ENCODE measurements at regions not wholly inside any gene's neighbourhood (a gene's known extent, or its start where the extent isn't known, plus 50 kb on each side); places are given as distances from the start of the nearest gene placed in this dataset.
"Not testable (repeated sequence)": the region's sequence is repeated elsewhere in the genome, so short reads cannot be mapped to it uniquely, and the experiment has no call there.

DNA sequence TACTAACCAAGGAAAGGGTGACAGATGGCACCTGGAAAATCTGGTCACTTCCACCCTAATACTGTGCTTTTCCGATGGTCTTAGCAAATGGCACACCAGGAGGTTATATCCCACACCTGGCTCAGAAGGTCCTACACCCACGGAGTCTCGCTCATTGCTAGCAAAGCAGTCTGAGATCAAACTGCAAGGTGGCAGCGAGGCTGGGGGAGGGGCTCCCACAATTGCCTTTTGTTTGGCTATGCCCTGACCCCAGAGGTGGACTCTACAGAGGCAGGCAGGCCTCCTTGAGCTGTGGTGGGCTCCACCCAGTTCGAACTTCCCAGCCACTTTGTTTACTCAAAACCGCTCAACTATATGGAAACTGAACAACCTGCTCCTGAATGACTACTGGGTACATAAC lies 50.3 kb upstream of the UGT2B15 start:
- not testable (repeated sequence) for H3K4me3 ChIP-seq (ENCODE audit: low read length)

DNA sequence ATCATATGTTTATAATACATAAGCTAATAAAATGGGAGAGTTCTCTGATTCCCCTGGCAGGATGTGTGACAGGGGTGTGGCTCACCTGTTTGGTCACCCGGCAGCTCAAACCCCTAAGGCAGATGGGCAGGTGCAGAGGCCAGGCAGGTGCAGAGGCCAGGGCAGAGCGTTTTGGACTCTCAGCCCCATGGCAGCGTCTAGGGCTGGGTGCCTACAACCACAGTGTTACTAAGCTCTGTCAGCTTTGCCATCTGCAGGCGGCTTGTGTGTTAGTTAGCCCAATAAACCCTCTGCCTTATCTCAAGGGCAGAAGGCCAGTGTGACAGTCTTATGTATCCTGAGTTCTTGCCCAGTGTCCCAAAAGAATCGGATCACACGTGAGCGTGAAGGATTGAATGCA lies 54.0 kb upstream of the UGT2B15 start:
- H3K4me3 ChIP-seq (ENCODE audit: low read length) = no peak overlapping the region
- TF ChIP-seq ZNF274 (IDR thresholded peaks at IDR 0.05; ENCODE audit: low read depth, low read length) = no peak

DNA sequence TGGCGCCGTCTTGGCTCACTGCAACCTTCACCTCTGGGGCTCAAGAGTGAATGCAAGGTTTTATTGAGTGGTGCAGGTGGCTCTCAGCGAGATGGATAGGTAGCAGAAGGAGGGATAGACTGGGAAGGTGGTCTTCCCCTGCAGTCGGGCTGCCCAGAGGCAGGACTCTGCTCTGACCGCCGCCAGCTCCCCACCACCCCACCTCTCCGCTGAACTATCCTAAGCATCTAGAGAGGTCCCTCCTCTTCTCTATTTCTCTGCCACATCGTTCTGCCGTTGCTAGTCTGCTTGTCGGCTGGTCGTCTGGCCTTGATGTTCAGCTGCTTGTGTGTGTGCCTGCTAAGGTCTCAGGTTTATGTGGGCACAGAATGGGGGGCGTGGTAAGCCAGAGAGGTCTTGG lies 54.5 kb upstream of the UGT2B15 start:
- TF ChIP-seq ZNF274 (IDR thresholded peaks at IDR 0.05; ENCODE audit: low read depth, low read length) = no peak

GRCh38 chr4:68732653-68733466 lies 62.4 kb upstream of the UGT2B15 start:
- no peak for TF ChIP-seq ZNF274 (IDR thresholded peaks at IDR 0.05; ENCODE audit: low read depth, low read length)
- peak overlapping the region; percentile 48; the same call in 1 of the 2 replicates for H3K4me3 ChIP-seq (ENCODE audit: low read length)

More for the DNA sequence above, 54.5 kb upstream of the UGT2B15 start:
- no peak overlapping the region for H3K4me3 ChIP-seq (ENCODE audit: low read length)

DNA sequence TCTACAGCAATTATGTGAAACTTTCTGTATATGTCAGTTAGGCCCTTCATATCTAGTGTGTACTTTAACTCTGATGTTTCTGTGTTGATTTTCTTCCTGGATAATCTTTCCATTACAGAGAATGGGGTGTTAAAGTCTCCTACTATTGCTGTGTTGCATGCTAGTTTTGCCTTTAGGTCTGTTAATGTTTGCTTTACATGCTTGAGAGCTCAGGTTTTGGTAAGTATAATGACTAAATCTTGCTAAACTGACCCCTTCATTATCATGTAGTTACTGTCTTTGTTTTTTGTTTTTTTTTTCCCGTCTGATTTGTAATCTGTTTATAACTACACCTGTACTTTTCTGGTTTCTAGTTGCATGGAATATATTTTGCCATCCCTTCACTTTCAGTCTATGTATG lies 63.6 kb upstream of the UGT2B15 start:
- no peak overlapping the region for H3K4me3 ChIP-seq (ENCODE audit: low read length)
- no peak for TF ChIP-seq ZNF274 (IDR thresholded peaks at IDR 0.05; ENCODE audit: low read depth, low read length)

DNA sequence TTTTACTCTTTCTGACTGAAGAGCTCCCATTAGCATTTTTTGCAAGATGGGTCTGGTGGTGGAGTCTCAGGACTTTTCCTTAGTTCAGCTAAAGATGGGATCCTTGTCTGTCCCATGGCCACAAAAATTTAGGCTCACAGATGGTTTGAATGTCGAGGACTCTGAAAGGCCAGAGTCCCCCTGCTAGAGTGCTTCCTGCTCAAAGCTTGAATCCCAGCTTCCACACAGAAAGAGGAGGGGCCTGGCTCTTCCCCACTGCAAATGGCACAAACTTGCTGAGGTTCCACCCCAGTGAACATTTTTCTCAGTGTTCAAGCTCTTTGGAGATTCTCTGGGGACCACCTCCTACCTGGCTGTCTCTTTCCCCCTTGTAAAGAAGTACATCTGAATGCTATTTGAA lies 64.7 kb upstream of the UGT2B15 start:
- TF ChIP-seq ZNF274 (IDR thresholded peaks at IDR 0.05; ENCODE audit: low read depth, low read length) = no peak
- H3K4me3 ChIP-seq (ENCODE audit: low read length) = no peak overlapping the region

- H3K4me3 ChIP-seq (ENCODE audit: low read length) = no peak overlapping the region
- TF ChIP-seq ZNF274 (IDR thresholded peaks at IDR 0.05; ENCODE audit: low read depth, low read length) = no peak
Observed at GRCh38 chr4:68736813-68737212, 66.4 kb upstream of the UGT2B15 start.

DNA sequence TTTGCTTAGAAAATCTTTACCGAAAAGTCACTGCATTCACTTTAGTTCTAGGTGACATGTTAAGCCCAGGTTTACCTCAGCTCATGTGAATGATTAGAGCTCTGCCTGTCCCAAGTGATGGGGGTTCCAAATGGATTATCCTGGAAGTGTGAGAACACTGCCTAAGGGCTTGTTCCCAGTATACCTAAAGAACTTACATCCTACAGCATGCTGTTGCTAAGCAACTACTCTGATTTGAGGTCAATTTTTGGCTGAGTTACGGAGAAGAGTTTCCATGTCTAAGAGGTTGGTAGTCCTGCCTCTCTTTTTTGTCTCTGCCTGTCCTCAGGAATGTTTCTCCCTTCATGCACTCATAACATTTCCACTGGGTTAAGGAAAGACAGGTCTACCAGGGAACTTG lies 67.6 kb upstream of the UGT2B15 start:
- H3K4me3 ChIP-seq (ENCODE audit: low read length) = no peak overlapping the region
- no peak for TF ChIP-seq ZNF274 (IDR thresholded peaks at IDR 0.05; ENCODE audit: low read depth, low read length)

- no peak for TF ChIP-seq ZNF274 (IDR thresholded peaks at IDR 0.05; ENCODE audit: low read depth, low read length)
- H3K4me3 ChIP-seq (ENCODE audit: low read length) = no peak overlapping the region
Observed at GRCh38 chr4:68744368-68744767, 71.4 kb upstream of the UGT2B10 start.

DNA sequence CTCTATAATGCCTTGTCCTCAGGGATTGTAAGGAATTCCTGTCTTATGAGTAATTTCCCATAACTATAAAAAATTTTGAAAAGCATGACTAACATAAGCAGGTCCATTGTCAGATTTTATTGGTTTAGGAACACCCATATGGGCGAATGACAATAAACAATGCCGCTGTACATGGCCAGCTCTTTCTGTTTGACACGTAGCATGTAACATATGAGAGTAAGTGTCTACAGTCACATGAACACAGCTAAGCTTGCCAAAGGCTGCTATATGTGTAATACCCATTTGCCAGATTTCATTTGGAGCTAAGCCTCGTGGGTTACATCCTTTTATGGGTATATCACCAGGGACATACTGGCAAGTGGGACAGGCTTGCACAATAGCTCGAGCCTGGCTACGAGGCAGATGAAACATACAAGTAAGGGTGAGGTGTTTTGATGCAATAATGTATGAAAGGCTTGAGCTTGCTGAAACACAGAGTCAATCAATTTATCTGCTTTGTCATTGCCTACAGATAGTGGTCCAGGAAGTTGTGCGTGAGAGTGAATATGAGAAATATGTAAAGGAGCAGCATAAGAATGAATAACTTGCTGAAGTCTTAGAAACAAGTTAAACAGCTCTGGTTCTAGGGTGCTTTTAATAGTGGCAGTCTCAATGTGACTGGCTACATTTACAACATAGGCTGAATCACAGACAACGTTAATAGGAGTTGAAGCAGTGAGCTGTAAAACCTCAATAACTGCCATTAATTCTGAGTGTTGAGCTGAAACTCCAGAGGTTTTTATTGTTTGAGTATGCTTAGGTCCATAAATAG lies 67.4 kb upstream of the UGT2B10 start:
- no peak for TF ChIP-seq ZNF274 (IDR thresholded peaks at IDR 0.05; ENCODE audit: low read depth, low read length)

GRCh38 chr4:68750555-68750954 lies 65.2 kb upstream of the UGT2B10 start:
- no peak for TF ChIP-seq ZNF274 (IDR thresholded peaks at IDR 0.05; ENCODE audit: low read depth, low read length)
- no peak overlapping the region for H3K4me3 ChIP-seq (ENCODE audit: low read length)

More for the DNA sequence above, 67.4 kb upstream of the UGT2B10 start:
- no peak overlapping the region for H3K4me3 ChIP-seq (ENCODE audit: low read length)

DNA sequence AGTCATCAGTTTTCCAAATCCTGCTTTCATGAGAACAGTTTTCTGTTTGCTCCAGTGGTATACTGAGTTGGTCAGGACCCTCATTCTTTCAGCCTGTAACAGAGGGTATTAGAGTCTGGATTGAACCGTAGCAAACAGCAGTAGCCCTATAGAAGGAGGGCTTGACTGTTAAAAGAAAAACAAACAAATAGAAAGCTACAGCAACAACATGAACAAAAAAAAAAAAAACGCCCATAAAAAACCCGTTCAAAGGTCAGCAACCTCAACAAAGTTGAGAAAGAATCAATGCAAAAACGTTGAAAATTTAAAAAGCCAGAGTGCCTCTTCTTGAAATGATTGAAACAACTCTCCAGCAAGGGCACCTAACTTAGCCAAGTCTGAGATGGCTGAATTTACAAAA lies 64.7 kb upstream of the UGT2B10 start:
- no peak for TF ChIP-seq ZNF274 (IDR thresholded peaks at IDR 0.05; ENCODE audit: low read depth, low read length)
- no peak overlapping the region for H3K4me3 ChIP-seq (ENCODE audit: low read length)

GRCh38 chr4:68765876-68766275 lies 49.9 kb upstream of the UGT2B10 start:
- TF ChIP-seq ZNF274 (IDR thresholded peaks at IDR 0.05; ENCODE audit: low read depth, low read length) = no peak

More at GRCh38 chr4:68765876-68766275, 49.9 kb upstream of the UGT2B10 start:
- no peak overlapping the region for H3K4me3 ChIP-seq (ENCODE audit: low read length)
